WTC11 (cell line): ENCODE measurements at regions not wholly inside any gene's neighbourhood (a gene's known extent, or its start where the extent isn't known, plus 50 kb on each side); places are given as distances from the start of the nearest gene placed in this dataset.

Experiments
- ATAC-seq: fragments of 200-7000 bp; cut with Tn5 transposase; 2 replicates; pipeline ENCODE4 v1.10.0; 2021; ENCODE audit warnings: mild to moderate bottlenecking, moderate library complexity
- CTCF ChIA-PET: fragments of 300-600 bp; sonication (Branson Sonifier 250); formaldehyde crosslinking; loops from one replicate; lab custom pipeline; 2021; ENCODE audit warnings: antibody characterized with exemption; lab: Charles Lee
- POLR2A ChIA-PET: fragments of 350-600 bp; sonication (Branson Sonifier 250); formaldehyde crosslinking; loops from one replicate; lab custom pipeline; 2021; ENCODE audit warnings: antibody characterized with exemption; lab: Charles Lee
- DNase-seq: peaks from one replicate; pipeline ENCODE4 v3.0.0; 2021; ENCODE audit warnings: low spot score
- H3K27ac Mint-ChIP-seq: 2 replicates; pipeline ENCODE4 v1.8.0; 2021; ENCODE audit warnings: mixed read lengths
- H3K27me3 Mint-ChIP-seq: 2 replicates; pipeline ENCODE4 v1.8.0; 2021; ENCODE audit warnings: low read depth, mild to moderate bottlenecking, moderate library complexity, mixed read lengths
- H3K36me3 Mint-ChIP-seq: 2 replicates; pipeline ENCODE4 v1.8.0; 2021; ENCODE audit warnings: mixed read lengths
- H3K4me1 Mint-ChIP-seq: 2 replicates; pipeline ENCODE4 v1.8.0; 2022; ENCODE audit warnings: mixed read lengths
- H3K4me3 Mint-ChIP-seq: 2 replicates; pipeline ENCODE4 v1.8.0; 2021; ENCODE audit warnings: mild to moderate bottlenecking, moderate library complexity, mixed read lengths
- H3K9me3 Mint-ChIP-seq: 2 replicates; pipeline ENCODE4 v1.8.0; 2021; ENCODE audit warnings: mixed read lengths
- AFF4 ChIP-seq: sonication (generic); formaldehyde crosslinking; IDR thresholded peaks from 2 replicates; pipeline ENCODE4 v1.8.1; 2023; ENCODE audit warnings: mild to moderate bottlenecking, missing genetic modification reagents, borderline replicate concordance
- ATF1 ChIP-seq: sonication (generic); formaldehyde crosslinking; IDR thresholded peaks from 2 replicates; pipeline ENCODE4 v1.8.1; 2023; ENCODE audit warnings: mild to moderate bottlenecking, moderate library complexity, missing genetic modification reagents
- CBFB ChIP-seq: sonication (generic); formaldehyde crosslinking; IDR thresholded peaks from 2 replicates; pipeline ENCODE4 v1.8.1; 2022; ENCODE audit warnings: mild to moderate bottlenecking, low read depth, missing genetic modification reagents
- CREM ChIP-seq: sonication (generic); formaldehyde crosslinking; IDR thresholded peaks from 2 replicates; pipeline ENCODE4 v1.8.1; 2022; ENCODE audit warnings: mild to moderate bottlenecking, missing genetic modification reagents, moderate library complexity
- E2F4 ChIP-seq: sonication (generic); formaldehyde crosslinking; IDR thresholded peaks from 2 replicates; pipeline ENCODE4 v1.8.1; 2022; ENCODE audit warnings: low read depth, mild to moderate bottlenecking, moderate library complexity, missing genetic modification reagents, borderline replicate concordance
- FOXK1 ChIP-seq: sonication (generic); formaldehyde crosslinking; IDR thresholded peaks from 2 replicates; pipeline ENCODE4 v1.8.0; 2022; ENCODE audit warnings: mild to moderate bottlenecking, moderate library complexity, missing genetic modification reagents
- FOXP1 ChIP-seq: sonication (generic); formaldehyde crosslinking; IDR thresholded peaks from 2 replicates; pipeline ENCODE4 v1.8.0; 2022; ENCODE audit warnings: missing genetic modification reagents, mild to moderate bottlenecking, moderate library complexity, borderline replicate concordance
- JAZF1 ChIP-seq: fragments of 250-450 bp; sonication (Bioruptor Pico); IDR thresholded peaks from 2 replicates; pipeline ENCODE4 v1.9.0; 2021; ENCODE audit warnings: moderate library complexity, mild to moderate bottlenecking, inconsistent platforms
- MAX ChIP-seq: sonication (generic); formaldehyde crosslinking; IDR thresholded peaks from 2 replicates; pipeline ENCODE4 v1.8.0; 2022; ENCODE audit warnings: mild to moderate bottlenecking, missing genetic modification reagents
- MYBL2 ChIP-seq: sonication (generic); formaldehyde crosslinking; IDR thresholded peaks from 2 replicates; pipeline ENCODE4 v1.8.1; 2023; ENCODE audit warnings: mild to moderate bottlenecking, moderate library complexity, missing genetic modification reagents
- NR3C1 ChIP-seq: sonication (generic); formaldehyde crosslinking; conservative IDR thresholded peaks from 2 replicates; pipeline ENCODE4 v1.8.1; 2023; ENCODE audit warnings: low read depth, mild to moderate bottlenecking, missing genetic modification reagents
- RORB ChIP-seq: fragments of 250-450 bp; sonication (Bioruptor Pico); IDR thresholded peaks from 2 replicates; pipeline ENCODE4 v1.9.0; 2021; ENCODE audit warnings: mild to moderate bottlenecking
- SP1 ChIP-seq: sonication (generic); formaldehyde crosslinking; conservative IDR thresholded peaks from 2 replicates; pipeline ENCODE4 v1.8.1; 2022; ENCODE audit warnings: missing genetic modification reagents
- TP53 ChIP-seq: sonication (generic); formaldehyde crosslinking; IDR thresholded peaks from 2 replicates; pipeline ENCODE4 v1.8.1; 2023; ENCODE audit warnings: mild to moderate bottlenecking, missing genetic modification reagents
- ZBTB21 ChIP-seq: sonication (generic); formaldehyde crosslinking; IDR thresholded peaks from 2 replicates; pipeline ENCODE4 v1.8.1; 2023; ENCODE audit warnings: mild to moderate bottlenecking, missing genetic modification reagents, borderline replicate concordance
- ZNF396 ChIP-seq: fragments of 250-450 bp; sonication (Bioruptor Pico); IDR thresholded peaks from 2 replicates; pipeline ENCODE4 v1.8.0; 2021; ENCODE audit warnings: mild to moderate bottlenecking, moderate library complexity, borderline replicate concordance
- ZNF416 ChIP-seq: fragments of 250-450 bp; sonication (Bioruptor Pico); IDR thresholded peaks from 2 replicates; pipeline ENCODE4 v1.9.0; 2021; ENCODE audit warnings: mild to moderate bottlenecking, inconsistent platforms
- ZSCAN18 ChIP-seq: fragments of 250-450 bp; sonication (Bioruptor Pico); IDR thresholded peaks from 2 replicates; pipeline ENCODE4 v2.1.2; 2022; ENCODE audit warnings: mild to moderate bottlenecking, moderate library complexity
- TF ChIP-seq, protein P1 (sequence below): sonication (generic); formaldehyde crosslinking; IDR thresholded peaks from 2 replicates; pipeline ENCODE4 v1.8.1; 2022; ENCODE audit warnings: mild to moderate bottlenecking, missing genetic modification reagents, moderate library complexity, borderline replicate concordance
- TF ChIP-seq, protein P2 (sequence below): sonication (generic); formaldehyde crosslinking; conservative IDR thresholded peaks from 2 replicates; pipeline ENCODE4 v1.8.1; 2023; ENCODE audit warnings: mild to moderate bottlenecking, low read depth, missing genetic modification reagents, moderate library complexity

DNA sequence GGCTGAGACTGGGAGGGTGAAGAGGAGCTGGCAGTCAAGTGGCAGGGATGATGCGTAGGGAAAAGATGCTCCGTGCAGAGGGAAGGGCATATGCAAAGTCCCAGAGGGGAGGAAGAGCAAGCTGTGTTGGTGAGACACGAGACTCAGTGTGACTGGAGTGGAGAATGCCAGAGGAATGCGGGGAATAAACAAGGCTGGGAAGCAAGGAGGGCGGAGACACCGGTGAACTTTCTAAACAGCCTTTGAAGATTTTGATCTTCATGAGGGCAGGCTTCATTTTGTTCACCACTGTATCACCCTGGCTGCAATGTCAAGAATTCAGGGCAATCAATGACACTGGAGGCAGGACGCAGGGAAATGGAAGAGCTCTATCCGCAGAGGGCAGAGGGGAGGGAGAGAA, 535.8 kb downstream of the FUT8 start (continued):
- TF ChIP-seq, protein P1, sequence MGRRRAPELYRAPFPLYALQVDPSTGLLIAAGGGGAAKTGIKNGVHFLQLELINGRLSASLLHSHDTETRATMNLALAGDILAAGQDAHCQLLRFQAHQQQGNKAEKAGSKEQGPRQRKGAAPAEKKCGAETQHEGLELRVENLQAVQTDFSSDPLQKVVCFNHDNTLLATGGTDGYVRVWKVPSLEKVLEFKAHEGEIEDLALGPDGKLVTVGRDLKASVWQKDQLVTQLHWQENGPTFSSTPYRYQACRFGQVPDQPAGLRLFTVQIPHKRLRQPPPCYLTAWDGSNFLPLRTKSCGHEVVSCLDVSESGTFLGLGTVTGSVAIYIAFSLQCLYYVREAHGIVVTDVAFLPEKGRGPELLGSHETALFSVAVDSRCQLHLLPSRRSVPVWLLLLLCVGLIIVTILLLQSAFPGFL (CRISPR knock-in tag), result no peak

GRCh38 chr14:65949711-65950516, 536.3 kb upstream of the CCDC196 start:
- ATAC-seq, result no peak
- POLR2A ChIA-PET, result no interaction called here

DNA sequence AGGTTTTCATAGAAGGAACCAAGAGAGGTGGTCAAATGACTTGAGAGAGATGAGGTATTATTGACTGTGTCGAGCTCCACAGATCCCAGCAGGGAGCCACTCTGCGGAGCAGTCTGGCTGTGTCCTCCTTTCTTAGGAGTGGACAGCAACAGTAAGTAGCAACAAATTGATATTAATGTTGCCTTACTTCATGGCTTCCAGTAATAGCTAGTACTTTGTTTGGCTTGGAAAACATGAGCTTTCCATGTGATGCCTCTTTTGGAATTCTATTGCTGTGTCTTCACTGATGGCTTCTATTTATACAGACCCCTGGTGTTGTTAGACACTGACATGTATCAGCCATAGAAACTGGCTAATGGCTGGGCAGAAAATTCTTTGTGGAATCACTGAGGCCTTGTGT, 531.2 kb upstream of the CCDC196 start:
- ATAC-seq, result no peak
- H3K4me3 Mint-ChIP-seq, result no peak overlapping the region
- DNase-seq, result no peak
- H3K27me3 Mint-ChIP-seq, result no peaks in the 10 kb centered on the region
- H3K36me3 Mint-ChIP-seq, result peaks cover 5% of the 10 kb centered on the region; the same call in 1 of the 2 replicates
- H3K9me3 Mint-ChIP-seq, result peaks cover 10% of the 10 kb centered on the region
- ChIA-PET POLR2A (no interaction called here), CTCF (interaction anchor here (1.0 kb wide), 1 partner anchor 13 kb away, joined by 3 read pairs; no protein-coding TSS in a partner anchor)
- H3K4me1 Mint-ChIP-seq, result peaks cover 25% of the 10 kb centered on the region
- no peak overlapping the region for H3K27ac Mint-ChIP-seq
- TF ChIP-seq E2F4 (CRISPR knock-in tag) (no peak), CBFB (CRISPR knock-in tag) (no peak), TP53 (no peak), NR3C1 (no peak), ZBTB21 (CRISPR knock-in tag) (no peak), ZNF396 (CRISPR knock-in tag) (no peak), CREM (CRISPR knock-in tag) (no peak), MYBL2 (CRISPR knock-in tag) (no peak), ZNF416 (CRISPR knock-in tag) (no peak), FOXP1 (CRISPR knock-in tag) (no peak), MAX (CRISPR knock-in tag) (no peak), SP1 (no peak), FOXK1 (CRISPR knock-in tag) (no peak), AFF4 (no peak), ATF1 (no peak), JAZF1 (CRISPR knock-in tag) (no peak), RORB (no peak)
- TF ChIP-seq, protein P2, sequence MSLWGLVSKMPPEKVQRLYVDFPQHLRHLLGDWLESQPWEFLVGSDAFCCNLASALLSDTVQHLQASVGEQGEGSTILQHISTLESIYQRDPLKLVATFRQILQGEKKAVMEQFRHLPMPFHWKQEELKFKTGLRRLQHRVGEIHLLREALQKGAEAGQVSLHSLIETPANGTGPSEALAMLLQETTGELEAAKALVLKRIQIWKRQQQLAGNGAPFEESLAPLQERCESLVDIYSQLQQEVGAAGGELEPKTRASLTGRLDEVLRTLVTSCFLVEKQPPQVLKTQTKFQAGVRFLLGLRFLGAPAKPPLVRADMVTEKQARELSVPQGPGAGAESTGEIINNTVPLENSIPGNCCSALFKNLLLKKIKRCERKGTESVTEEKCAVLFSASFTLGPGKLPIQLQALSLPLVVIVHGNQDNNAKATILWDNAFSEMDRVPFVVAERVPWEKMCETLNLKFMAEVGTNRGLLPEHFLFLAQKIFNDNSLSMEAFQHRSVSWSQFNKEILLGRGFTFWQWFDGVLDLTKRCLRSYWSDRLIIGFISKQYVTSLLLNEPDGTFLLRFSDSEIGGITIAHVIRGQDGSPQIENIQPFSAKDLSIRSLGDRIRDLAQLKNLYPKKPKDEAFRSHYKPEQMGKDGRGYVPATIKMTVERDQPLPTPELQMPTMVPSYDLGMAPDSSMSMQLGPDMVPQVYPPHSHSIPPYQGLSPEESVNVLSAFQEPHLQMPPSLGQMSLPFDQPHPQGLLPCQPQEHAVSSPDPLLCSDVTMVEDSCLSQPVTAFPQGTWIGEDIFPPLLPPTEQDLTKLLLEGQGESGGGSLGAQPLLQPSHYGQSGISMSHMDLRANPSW (CRISPR knock-in tag), result no peak

More at GRCh38 chr14:65949711-65950516, 536.3 kb upstream of the CCDC196 start:
- Mint-ChIP-seq H3K36me3 (no peaks in the 10 kb centered on the region), H3K4me1 (peaks cover 38% of the 10 kb centered on the region), H3K9me3 (peaks cover 6% of the 10 kb centered on the region), H3K27ac (no peak overlapping the region), H3K4me3 (no peak overlapping the region), H3K27me3 (peaks cover 3% of the 10 kb centered on the region; the same call in 1 of the 2 replicates)
- no peak for TF ChIP-seq FOXK1 (CRISPR knock-in tag)
- TF ChIP-seq ZSCAN18 (CRISPR knock-in tag), result no peak
- CTCF ChIA-PET, result interaction anchor here (1.0 to 2.1 kb wide), 5 partner anchors 11 to 786 kb away, joined by 3 to 8 read pairs (median 3); no protein-coding TSS in a partner anchor
- no peak for DNase-seq
